ENCODE measurements at regions not wholly inside any gene's neighbourhood (a gene's known extent, or its start where the extent isn't known, plus 50 kb on each side); places are given as distances from the start of the nearest gene placed in this dataset.

DNA sequence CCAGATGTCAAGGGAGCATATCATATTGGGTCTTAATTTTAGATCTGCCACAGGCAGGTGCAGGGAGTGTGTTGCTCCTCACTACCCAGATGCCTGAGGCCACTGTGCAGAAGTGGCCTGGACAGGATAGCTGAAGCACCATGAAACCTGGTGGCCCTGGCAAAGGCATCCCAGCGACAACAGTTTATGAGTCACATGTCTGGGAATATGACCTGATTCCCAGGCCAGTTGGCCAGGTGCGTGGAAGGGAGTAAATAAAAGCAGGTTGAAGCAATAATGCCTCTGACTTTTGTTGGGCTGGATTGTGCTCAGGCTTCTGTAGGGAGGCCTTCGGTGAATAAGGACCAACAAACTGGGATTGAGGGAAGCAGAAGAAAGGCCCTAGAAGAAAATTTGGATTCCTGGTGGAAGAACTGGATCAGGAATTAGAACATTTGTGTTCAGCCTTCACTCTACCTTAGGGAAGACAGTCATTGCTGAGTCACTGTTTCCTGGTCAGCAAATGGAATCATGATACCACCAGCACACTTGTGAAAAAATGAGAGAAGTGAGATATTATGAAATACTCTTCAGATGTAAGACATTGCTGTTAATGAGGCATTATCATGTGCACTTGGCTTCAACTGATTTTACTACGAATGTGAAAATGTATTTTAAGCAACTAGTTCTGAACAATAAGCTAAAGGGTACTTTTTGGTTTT, 78.4 kb upstream of the ZNF516 start:
- TF ChIP-seq, protein P1, sequence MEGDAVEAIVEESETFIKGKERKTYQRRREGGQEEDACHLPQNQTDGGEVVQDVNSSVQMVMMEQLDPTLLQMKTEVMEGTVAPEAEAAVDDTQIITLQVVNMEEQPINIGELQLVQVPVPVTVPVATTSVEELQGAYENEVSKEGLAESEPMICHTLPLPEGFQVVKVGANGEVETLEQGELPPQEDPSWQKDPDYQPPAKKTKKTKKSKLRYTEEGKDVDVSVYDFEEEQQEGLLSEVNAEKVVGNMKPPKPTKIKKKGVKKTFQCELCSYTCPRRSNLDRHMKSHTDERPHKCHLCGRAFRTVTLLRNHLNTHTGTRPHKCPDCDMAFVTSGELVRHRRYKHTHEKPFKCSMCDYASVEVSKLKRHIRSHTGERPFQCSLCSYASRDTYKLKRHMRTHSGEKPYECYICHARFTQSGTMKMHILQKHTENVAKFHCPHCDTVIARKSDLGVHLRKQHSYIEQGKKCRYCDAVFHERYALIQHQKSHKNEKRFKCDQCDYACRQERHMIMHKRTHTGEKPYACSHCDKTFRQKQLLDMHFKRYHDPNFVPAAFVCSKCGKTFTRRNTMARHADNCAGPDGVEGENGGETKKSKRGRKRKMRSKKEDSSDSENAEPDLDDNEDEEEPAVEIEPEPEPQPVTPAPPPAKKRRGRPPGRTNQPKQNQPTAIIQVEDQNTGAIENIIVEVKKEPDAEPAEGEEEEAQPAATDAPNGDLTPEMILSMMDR (conservative IDR thresholded peaks at IDR 0.05; ENCODE audit: low read length): no peak
- TF ChIP-seq EZH2phosphoT487 (IDR thresholded peaks at IDR 0.05; ENCODE audit: borderline replicate concordance, low read depth, low read length): no peak

Measured in OCI-LY7 (cell line).